Spleen (tissue), 7 donors: ENCODE measurements at regions not wholly inside any gene's neighbourhood (a gene's known extent, or its start where the extent isn't known, plus 50 kb on each side); places are given as distances from the start of the nearest gene placed in this dataset.

Experiments used
- CTCF ChIP-seq, 11 experiments: fragments of 200-600 bp in 7 of 11; fragments of 450-650 bp in 4 of 11; sonication (generic) in 4 of 11; IDR thresholded peaks in 8 of 11; conservative IDR thresholded peaks in 3 of 11; 1 replicate in 7 of 11; 2 replicates in 4 of 11; pipeline versions ENCODE4 v1.4.0 to v1.8.0; 2016 to 2021; ENCODE audit warnings: antibody characterized with exemption in 11 of 11, inconsistent platforms in 4 of 11, mild to moderate bottlenecking in 1 of 11
- POLR2A ChIP-seq, 3 donors: fragments of 450-650 bp; IDR thresholded peaks; one replicate each; pipeline ENCODE4 v1.5.1; 2017; ENCODE audit warnings: antibody characterized with exemption in 3 of 3, mild to moderate bottlenecking in 1 of 3
- POLR2AphosphoS5 ChIP-seq, 3 donors: sonication (generic); formaldehyde crosslinking; IDR thresholded peaks; one replicate each; pipeline ENCODE4 v1.5.1; 2017; ENCODE audit warnings: antibody characterized with exemption in 3 of 3
- donor health status: DM: no; HTN: no; CAD: no; lungs with moderate emphysema.
- donor health status: DM: no; HTN: no; CAD: no.
- donor health status: DM: no; HTN: no; CAD: no.

- no peak for TF ChIP-seq CTCF (IDR thresholded peaks at IDR 0.05 in 8 of 11, conservative IDR thresholded peaks at IDR 0.05 in 3 of 11)
- TF ChIP-seq POLR2AphosphoS5 (IDR thresholded peaks at IDR 0.05) = no peak
- TF ChIP-seq POLR2A (IDR thresholded peaks at IDR 0.05) = no peak
Measured at GRCh38 chr2:236883819-236884218, 201.9 kb upstream of the COPS8 start.
